Psoas muscle (tissue), 7 donors: ENCODE measurements at regions not wholly inside any gene's neighbourhood (a gene's known extent, or its start where the extent isn't known, plus 50 kb on each side); places are given as distances from the start of the nearest gene placed in this dataset.

ENCODE experiments used
- ATAC-seq, 4 donors: fragments of 200-7000 bp; cut with Tn5 transposase; one replicate each; pipeline ENCODE4 v1.9.1; 2020; ENCODE audit warnings: moderate library complexity in 3 of 4, mild to moderate bottlenecking in 2 of 4
- DNase-seq, 2 donors: peaks; one replicate each; pipeline ENCODE4 v3.0.0-alpha.2; 2020
- H3K27ac ChIP-seq: fragments of 200-600 bp; one replicate; pipeline ENCODE4 v1.8.0; 2022
- H3K27me3 ChIP-seq, 3 donors: fragments of 200-600 bp in 1 of 3; one replicate each; pipeline versions ENCODE4 v1.6.1 to v1.8.0; 2013 to 2022; ENCODE audit warnings: low read length in 2 of 3, mild to moderate bottlenecking in 2 of 3, moderate library complexity in 1 of 3; ENCODE audit not compliant: insufficient read depth in 3 of 3
- H3K36me3 ChIP-seq, 2 donors: fragments of 200-600 bp in 1 of 2; one replicate each; pipeline versions ENCODE4 v1.6.1 to v1.8.0; 2013 to 2022; ENCODE audit warnings: low read depth in 1 of 2, mild to moderate bottlenecking in 1 of 2, moderate library complexity in 1 of 2; ENCODE audit not compliant: insufficient read depth in 1 of 2
- H3K4me1 ChIP-seq: fragments of 200-600 bp; one replicate; pipeline ENCODE4 v1.8.0; 2022
- H3K4me3 ChIP-seq: fragments of 200-600 bp; one replicate; pipeline ENCODE4 v1.8.0; 2022; ENCODE audit warnings: mild to moderate bottlenecking
- H3K9me3 ChIP-seq: fragments of 200-600 bp; one replicate; pipeline ENCODE4 v1.8.0; 2022
- CTCF ChIP-seq: fragments of 200-600 bp; IDR thresholded peaks from one replicate; pipeline ENCODE4 v1.8.0; 2022; ENCODE audit warnings: antibody characterized with exemption
- WGBS, 3 donors: extraction: QIAGEN DNeasy Blood & Tissue Kit; methylation state at CpG; one replicate each; pipeline versions ENCODE4 v1.1.6 to v1.1.7; 2013; 5-methylcytosine and 5-hydroxymethylcytosine counted together
- intact Hi-C, 2 donors: fragments of 100-400 bp; cut with DNase I; formaldehyde crosslinking; loops; one replicate each; pipeline versions ENCODE4 v1.11.0 to v1.14.2; 2022
- donor health status: healthy with polysubstance abuse.
- donor health status: DM: no; HTN: no; CAD: no; lungs with moderate emphysema.
- donor health status: Bipolar disorder and iron deficiency.
- donor health status: healthy.
- donor health status: DM: yes; HTN: yes; CAD: no.
- donor health status: DM: no; HTN: no; CAD: no.
- donor health status: DM: yes; HTN: yes; CAD: no.

- no peak for DNase-seq
- intact Hi-C loops = no loop called here
- TF ChIP-seq CTCF = no peak
- Histone ChIP-seq H3K4me1 (no peaks in the 10 kb centered on the region), H3K27me3 (no peaks in the 10 kb centered on the region), H3K9me3 (no peaks in the 10 kb centered on the region), H3K27ac (no peak overlapping the region), H3K36me3 (no peaks in the 10 kb centered on the region), H3K4me3 (no peak overlapping the region)
- WGBS, 3 donors = 63 to 69% (median 64%) methylated on average over 10 of the region's 10 CpGs
- ATAC-seq = no peak
Measured at GRCh38 chr6:106823732-106824351, 150.7 kb downstream of the CD24 start.

DNA sequence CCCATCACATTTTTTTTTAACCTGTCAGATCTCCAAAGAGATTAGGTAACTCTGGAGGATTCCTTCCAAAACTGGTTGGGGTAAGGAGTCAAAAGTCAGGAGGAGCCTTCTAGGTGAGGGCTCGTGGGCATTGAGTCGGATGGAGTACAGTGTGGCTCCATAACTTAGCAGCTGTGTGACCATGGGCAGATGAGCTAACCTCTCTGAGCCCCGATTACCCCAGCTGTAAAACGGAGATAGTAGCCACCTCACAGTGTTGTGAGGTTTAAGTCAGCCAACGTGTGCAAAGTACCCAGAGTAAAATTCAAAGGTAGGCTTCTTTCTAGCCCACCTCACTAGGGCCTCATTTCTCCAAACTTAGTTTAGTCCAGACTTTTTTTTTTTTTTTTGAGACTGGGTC lies 151.5 kb downstream of the CD24 start:
- Histone ChIP-seq H3K4me1 (no peaks in the 10 kb centered on the region), H3K27me3 (no peaks in the 10 kb centered on the region), H3K36me3 (no peaks in the 10 kb centered on the region), H3K27ac (no peak overlapping the region), H3K4me3 (no peak overlapping the region), H3K9me3 (no peaks in the 10 kb centered on the region)
- intact Hi-C loops = no loop called here
- no peak for ATAC-seq
- 80 to 93% (median 81%) methylated on average over 5 of the region's 5 CpGs for WGBS, 3 donors
- TF ChIP-seq CTCF = no peak
- no peak for DNase-seq

- no peaks in the 10 kb centered on the region for H3K9me3 ChIP-seq
- H3K4me1 ChIP-seq = no peaks in the 10 kb centered on the region
- intact Hi-C loops = no loop called here
- H3K27ac ChIP-seq = no peak overlapping the region
- no peak for ATAC-seq
- no peak for DNase-seq
- no peak for TF ChIP-seq CTCF
- no peak overlapping the region for H3K4me3 ChIP-seq
- no peaks in the 10 kb centered on the region for H3K27me3 ChIP-seq
- H3K36me3 ChIP-seq = no peaks in the 10 kb centered on the region
Measured at GRCh38 chr6:106820412-106820852, 154.1 kb downstream of the CD24 start.

GRCh38 chr6:106811088-106811686 lies 163.3 kb downstream of the CD24 start:
- 79 to 84% (median 80%) methylated on average over 3 of the region's 3 CpGs for WGBS, 3 donors
- H3K27me3 ChIP-seq = no peaks in the 10 kb centered on the region

More at GRCh38 chr6:106811088-106811686, 163.3 kb downstream of the CD24 start:
- intact Hi-C loops = no loop called here
- H3K4me1 ChIP-seq = no peaks in the 10 kb centered on the region
- TF ChIP-seq CTCF = no peak
- no peaks in the 10 kb centered on the region for H3K36me3 ChIP-seq
- DNase-seq (no peak), ATAC-seq (no peak)
- peaks cover 23% of the 10 kb centered on the region for H3K9me3 ChIP-seq
- H3K4me3 ChIP-seq = no peak overlapping the region
- H3K27ac ChIP-seq = no peak overlapping the region
